ENCODE measurements at regions not wholly inside any gene's neighbourhood (a gene's known extent, or its start where the extent isn't known, plus 50 kb on each side); places are given as distances from the start of the nearest gene placed in this dataset.

DNA sequence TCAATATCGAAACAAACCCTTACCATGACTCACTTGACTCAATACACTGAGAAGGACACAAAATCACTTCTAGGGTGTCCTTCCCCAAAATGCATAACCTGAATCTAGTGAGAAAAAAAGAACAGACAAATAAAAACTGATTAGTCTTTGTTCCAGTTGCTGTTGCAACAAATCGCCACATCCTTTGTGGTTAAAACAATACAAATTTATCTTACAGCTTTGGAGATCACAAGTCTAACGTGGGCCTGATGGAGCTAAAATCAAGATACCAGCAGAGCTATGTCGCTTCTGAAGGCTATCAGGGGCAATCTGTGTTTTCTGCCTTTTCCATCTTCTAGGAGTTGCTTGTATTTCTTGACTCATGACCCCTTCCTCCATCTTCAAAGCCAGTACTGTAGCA, 541.7 kb downstream of the KCNJ3 start:
- no peak for DNase-seq

- no peak for DNase-seq
Measured at GRCh38 chr2:155235710-155236109, 537.2 kb downstream of the KCNJ3 start.

DNA sequence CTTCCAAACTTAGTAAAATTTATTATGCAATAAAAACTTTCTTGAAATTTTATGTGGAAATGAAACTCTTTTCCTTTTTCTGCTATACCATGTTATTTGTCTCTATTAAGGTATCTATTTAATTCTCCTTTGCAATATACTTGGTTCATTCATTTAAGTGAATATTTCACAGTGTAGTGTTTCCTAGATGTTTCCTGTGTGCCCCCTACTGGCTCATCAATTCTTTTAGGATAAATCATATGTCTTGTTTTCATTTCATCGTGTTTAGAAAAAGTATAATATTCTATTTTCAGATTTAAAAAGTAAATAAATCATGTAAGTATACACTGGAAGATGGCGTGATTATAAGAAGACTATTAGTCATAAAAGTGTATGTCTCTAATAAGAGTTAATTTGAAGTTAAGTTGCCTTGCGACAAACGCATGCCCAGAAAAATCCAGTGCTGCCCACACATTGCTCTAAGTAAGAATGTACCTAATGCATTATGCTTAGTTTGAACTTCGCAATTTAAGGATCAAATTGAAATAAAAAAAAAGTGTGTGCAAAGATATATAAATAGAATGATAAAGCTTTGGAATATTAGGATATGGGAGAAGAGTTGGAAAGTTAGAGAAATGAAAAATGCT, 525.4 kb downstream of the KCNJ3 start:
- peak; percentile 5 for DNase-seq

DNA sequence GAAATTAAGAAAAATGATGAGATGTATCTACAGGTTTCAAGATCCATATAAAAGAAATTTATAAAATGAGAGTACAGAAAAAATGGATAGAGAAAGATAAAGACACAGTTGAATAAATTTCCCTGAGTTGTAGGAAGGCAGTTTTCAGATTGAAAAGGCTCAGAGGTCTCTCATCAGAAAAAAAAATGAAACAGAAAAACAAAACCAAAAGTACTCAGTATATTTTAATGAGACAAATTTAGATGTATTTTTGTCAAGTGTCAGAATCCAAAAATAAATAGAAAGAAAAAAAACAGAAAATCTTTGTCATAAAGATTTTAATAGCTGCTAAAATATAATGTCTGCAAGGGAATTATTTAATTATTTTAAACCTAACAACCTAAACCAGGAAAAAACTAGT, 520.5 kb downstream of the KCNJ3 start:
- DNase-seq: no peak

DNA sequence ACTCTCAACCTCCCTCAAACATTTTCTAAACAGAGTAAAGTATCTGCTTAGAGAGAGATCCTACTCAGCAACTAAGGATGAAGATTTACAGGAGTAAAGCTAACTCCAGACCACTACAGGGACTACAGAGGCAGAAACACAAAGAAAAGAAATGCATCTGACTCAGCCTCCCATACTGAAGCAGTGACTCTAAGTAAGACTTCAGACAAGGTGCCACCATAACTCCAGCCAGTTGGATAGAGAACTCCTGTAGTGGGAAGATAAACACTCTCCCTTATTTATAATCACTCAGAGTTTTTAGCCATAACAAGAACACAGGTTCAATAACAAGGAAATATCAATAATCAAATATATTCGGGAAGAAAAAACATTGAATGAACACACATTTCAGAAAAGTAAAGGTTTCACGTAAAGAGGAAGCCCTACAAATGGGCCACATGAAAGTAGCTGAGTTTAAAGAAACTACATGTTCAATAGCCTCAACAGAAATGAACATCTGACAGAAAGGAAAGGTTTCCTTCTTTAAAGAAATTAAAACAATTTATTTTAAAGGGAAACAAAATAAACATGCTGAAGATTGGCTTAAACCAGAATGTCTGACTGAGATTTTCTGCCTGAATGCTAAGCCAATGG, 519.9 kb downstream of the KCNJ3 start:
- DNase-seq: no peak

- DNase-seq: no peak
Measured at GRCh38 chr2:155215037-155215707, 516.7 kb downstream of the KCNJ3 start.

DNA sequence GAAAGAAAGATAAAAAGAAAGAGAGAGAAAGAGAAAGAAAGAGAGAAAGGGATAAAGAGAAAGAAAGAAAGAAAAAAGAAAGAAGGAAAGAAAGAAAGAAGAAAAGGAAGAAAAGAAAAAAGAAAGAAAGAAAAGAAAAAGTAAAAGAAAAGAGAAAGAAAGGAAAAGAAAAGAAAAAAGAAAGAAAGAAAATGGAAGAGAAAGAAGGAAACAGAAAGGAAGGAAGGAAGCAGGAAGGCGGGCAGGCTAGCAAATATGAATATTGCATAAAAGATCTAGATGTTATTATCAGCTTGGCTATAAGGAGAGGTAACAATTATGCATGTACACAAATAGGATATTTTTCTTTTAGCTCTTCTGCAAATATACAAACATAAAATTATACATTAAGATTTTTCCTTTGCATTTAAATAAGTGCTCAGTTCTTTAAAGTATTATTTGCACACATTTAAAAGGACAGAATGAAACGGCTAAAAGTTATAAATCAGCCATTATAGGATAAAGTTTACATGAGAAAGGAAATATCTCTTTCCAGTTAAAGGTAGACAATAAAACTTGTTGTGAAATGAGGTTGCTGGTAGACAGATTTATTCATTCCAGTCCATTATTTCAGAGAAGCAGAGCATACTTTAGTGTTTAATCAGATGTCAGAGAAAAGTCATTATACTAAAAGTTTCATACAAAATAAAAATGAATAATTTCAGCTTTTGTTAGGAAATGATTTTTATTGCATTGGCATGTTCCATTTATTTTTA, 511.4 kb downstream of the KCNJ3 start:
- no peak for DNase-seq

GRCh38 chr2:155203178-155203577, 504.7 kb downstream of the KCNJ3 start:
- no peak for DNase-seq

- no peak for DNase-seq
Measured at GRCh38 chr2:155200753-155201152, 502.3 kb downstream of the KCNJ3 start.

DNA sequence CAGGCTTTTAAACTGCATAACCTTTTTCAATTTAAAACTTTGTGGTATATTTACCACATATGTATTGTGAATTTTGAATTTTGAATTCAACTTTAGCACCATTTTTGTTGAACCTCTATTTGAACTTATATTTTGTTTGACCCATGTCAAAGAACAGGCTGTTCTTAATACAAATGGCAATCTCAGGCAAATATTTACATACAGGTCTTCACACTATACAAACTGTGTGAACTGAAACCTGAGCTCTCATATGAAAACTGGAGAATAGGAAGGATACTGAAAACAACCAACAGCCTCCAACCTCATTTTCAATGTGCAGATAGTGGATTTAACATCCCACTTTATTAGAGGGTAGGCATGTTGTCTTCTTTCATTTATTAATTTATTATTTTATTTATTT, 491.8 kb downstream of the KCNJ3 start:
- no peak for DNase-seq

DNA sequence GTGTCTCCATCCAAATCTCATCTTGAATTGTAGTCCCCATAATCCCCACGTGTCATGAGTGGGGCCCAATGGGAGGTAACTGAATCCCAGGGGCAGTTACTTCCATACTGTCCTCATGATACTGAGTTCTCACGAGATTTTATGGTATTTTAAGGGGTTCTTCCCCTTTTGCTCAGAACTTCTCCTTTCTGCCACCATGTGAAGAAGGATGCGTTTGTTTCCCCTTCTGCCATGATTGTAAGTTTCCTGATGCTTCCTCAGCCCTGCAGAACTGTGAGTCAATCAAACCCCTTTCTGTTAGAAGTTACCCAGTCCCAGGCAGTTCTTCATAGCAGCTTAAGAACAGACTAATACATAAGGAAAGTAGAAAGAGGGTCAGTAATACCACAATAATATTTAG, 480.4 kb downstream of the KCNJ3 start:
- DNase-seq: no peak

DNA sequence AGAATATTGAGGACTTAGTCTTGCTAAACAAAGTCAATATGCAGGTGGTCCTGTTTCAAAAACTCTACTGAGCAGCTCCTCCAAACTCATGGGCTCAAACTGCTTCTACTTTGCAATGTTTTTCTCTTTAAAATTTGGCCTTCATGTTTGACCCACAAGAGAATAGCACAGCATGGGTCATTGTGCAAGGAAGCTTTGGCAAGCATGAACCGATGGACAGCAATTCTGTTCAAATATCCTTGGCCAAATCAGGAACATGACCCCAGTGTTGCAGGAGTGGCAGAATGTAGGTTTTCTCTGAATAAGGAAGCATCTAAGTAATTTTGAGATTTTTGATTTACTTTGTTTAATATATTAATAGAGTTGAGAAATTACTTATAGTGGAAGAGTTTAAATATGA, 477.9 kb downstream of the KCNJ3 start:
- no peak for DNase-seq

GRCh38 chr2:155169317-155169716, 470.8 kb downstream of the KCNJ3 start:
- DNase-seq: no peak

DNA sequence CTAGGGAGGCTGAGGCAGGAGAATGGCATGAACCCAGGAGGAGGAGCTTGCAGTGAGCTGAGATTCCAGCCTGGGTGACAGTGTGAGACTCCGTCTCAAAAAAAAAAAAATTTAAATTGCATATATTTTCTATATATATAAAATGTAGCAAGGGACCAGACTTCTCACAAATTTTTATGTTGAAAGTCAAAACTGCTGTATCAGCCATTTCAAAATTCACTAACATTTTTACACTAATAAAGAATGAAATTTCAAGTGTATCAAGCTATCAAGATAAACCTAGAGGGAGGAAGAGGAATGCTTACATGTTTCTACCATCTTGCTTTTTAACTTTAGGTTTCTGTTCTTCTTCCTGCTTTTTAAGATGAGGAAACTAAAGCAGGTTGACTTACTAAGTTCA, 464.0 kb downstream of the KCNJ3 start:
- no peak for DNase-seq

GRCh38 chr2:155161314-155161713, 462.8 kb downstream of the KCNJ3 start:
- no peak for DNase-seq

GRCh38 chr2:155157711-155158110, 459.2 kb downstream of the KCNJ3 start:
- no peak for DNase-seq

DNA sequence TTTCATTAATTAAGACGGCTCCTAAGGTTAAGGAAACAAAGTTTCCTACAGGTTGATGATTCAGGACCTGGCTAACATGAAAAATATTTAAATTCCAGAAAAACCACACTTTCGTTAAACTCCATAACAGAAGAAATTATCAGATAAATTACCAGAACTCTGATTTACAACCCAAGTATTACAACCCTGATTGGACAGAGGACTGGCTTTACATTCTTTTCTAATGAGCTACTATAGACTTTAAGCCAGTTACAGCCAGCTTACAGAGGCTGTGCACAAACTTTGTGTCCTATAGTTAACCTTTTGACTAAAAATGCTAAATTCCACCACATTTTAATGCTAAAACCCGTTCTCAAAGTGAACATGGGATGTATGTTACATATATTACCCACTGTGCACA, 458.6 kb downstream of the KCNJ3 start:
- DNase-seq: no peak

DNA sequence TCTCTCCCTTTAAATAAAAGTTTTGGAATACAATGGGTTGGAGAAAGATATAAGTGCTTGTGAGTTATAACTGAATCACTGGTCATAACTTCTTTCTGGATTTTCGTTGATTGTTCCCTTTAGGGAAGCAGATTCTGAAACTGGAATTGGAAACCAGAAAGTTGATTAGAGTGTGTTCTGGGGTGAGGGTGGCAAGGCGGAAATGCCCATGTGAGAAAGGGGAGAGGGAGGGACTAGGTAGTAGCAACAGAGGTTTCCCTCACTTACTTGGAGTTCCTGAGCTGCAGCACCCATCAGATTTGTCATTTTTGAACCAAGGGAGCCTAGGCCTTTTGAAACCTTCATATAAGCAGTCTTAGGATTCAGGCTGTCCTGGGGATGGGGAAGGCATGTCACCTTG, 453.4 kb downstream of the KCNJ3 start:
- DNase-seq: no peak

GRCh38 chr2:155151472-155151871, 453.0 kb downstream of the KCNJ3 start:
- no peak for DNase-seq

DNA sequence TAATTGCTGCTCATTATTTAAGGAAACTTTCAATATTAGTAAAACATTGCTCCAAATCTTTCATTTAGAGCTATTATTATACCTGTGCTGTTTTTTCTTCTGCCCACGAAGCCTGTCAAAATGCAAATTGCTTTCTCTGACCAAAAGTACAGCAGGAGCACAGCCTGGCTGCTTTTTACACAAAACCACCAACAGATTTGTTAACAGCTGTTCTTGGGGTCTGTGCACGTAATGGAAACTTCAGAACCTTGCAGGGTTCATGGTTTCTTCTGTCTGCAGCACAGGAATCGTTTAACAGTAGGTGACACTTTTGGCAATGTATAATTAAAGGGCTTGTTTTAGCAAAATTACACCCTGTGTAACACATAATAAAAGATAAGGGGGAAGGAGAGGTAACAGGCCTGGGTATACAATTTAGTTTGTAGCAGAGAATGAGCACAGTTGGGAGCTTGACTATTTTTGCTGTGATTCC, 447.3 kb downstream of the KCNJ3 start:
- no peak for DNase-seq

- no peak for DNase-seq
Measured at GRCh38 chr2:155141418-155141817, 442.9 kb downstream of the KCNJ3 start.

- DNase-seq: no peak
Measured at GRCh38 chr2:155125585-155126230, 427.2 kb downstream of the KCNJ3 start.

GRCh38 chr2:155115846-155116245, 417.4 kb downstream of the KCNJ3 start:
- DNase-seq: no peak

Measured in RPMI8226 (cell line).